ENCODE measurements at regions not wholly inside any gene's neighbourhood (a gene's known extent, or its start where the extent isn't known, plus 50 kb on each side); places are given as distances from the start of the nearest gene placed in this dataset.

- Histone ChIP-seq H3K9me2 (replicated peaks; ENCODE audit: control insufficient read depth, low read length) (no peaks in the 10 kb centered on the region), H3K79me2 (ENCODE audit: control insufficient read depth, low read length) (no peaks in the 10 kb centered on the region), H3K27ac (ENCODE audit: low read depth, low read length) (no peak overlapping the region), H3K36me3 (ENCODE audit: control insufficient read depth, low read length) (no peaks in the 10 kb centered on the region), H3F3A (ENCODE audit: control insufficient read depth, insufficient read depth) (no peaks in the 10 kb centered on the region), H3K27me3 (ENCODE audit: control insufficient read depth, low read length) (no peaks in the 10 kb centered on the region), H3K4me2 (ENCODE audit: low read length) (no peak overlapping the region), H4K20me1 (ENCODE audit: control insufficient read depth, insufficient read depth, low read depth, low read length) (no peaks in the 10 kb centered on the region), H3K4me1 (ENCODE audit: control insufficient read depth, low read length) (no peaks in the 10 kb centered on the region), H3K9me3 (ENCODE audit: control insufficient read depth, insufficient read depth, low read length) (no peaks in the 10 kb centered on the region), H3K4me3 (ENCODE audit: low read length) (no peak overlapping the region)
- no peak for TF ChIP-seq CTCF (IDR thresholded peaks at IDR 0.05; ENCODE audit: low read depth, low read length, poor library complexity, severe bottlenecking)
- TF ChIP-seq EZH2phosphoT487 (IDR thresholded peaks at IDR 0.05; ENCODE audit: borderline replicate concordance, low read length) = no peak
These were observed 54.0 kb upstream of the MGMT start for GRCh38 chr10:129413024-129413423.

- Histone ChIP-seq H3K79me2 (ENCODE audit: control insufficient read depth, low read length) (no peaks in the 10 kb centered on the region), H3K9me2 (replicated peaks; ENCODE audit: control insufficient read depth, low read length) (no peaks in the 10 kb centered on the region), H3K4me2 (ENCODE audit: low read length) (no peak overlapping the region), H3K36me3 (ENCODE audit: control insufficient read depth, low read length) (no peaks in the 10 kb centered on the region), H3K9me3 (ENCODE audit: control insufficient read depth, insufficient read depth, low read length) (no peaks in the 10 kb centered on the region), H3K4me1 (ENCODE audit: control insufficient read depth, low read length) (no peaks in the 10 kb centered on the region), H3K4me3 (ENCODE audit: low read length) (no peak overlapping the region), H3K27ac (ENCODE audit: low read depth, low read length) (no peak overlapping the region), H3F3A (ENCODE audit: control insufficient read depth, insufficient read depth) (no peaks in the 10 kb centered on the region), H3K27me3 (ENCODE audit: control insufficient read depth, low read length) (no peaks in the 10 kb centered on the region), H4K20me1 (ENCODE audit: control insufficient read depth, insufficient read depth, low read depth, low read length) (no peaks in the 10 kb centered on the region)
- TF ChIP-seq CTCF (IDR thresholded peaks at IDR 0.05; ENCODE audit: low read depth, low read length, poor library complexity, severe bottlenecking) = no peak
These were observed 51.6 kb upstream of the MGMT start for GRCh38 chr10:129415215-129416140.

- Histone ChIP-seq H3K4me1 (ENCODE audit: control insufficient read depth, low read length) (no peaks in the 10 kb centered on the region), H4K20me1 (ENCODE audit: control insufficient read depth, insufficient read depth, low read depth, low read length) (no peaks in the 10 kb centered on the region), H3F3A (ENCODE audit: control insufficient read depth, insufficient read depth) (no peaks in the 10 kb centered on the region), H3K27ac (ENCODE audit: low read depth, low read length) (no peak overlapping the region), H3K9me2 (replicated peaks; ENCODE audit: control insufficient read depth, low read length) (no peaks in the 10 kb centered on the region), H3K4me2 (ENCODE audit: low read length) (no peak overlapping the region), H3K27me3 (ENCODE audit: control insufficient read depth, low read length) (no peaks in the 10 kb centered on the region), H3K4me3 (ENCODE audit: low read length) (no peak overlapping the region), H3K79me2 (ENCODE audit: control insufficient read depth, low read length) (no peaks in the 10 kb centered on the region), H3K9me3 (ENCODE audit: control insufficient read depth, insufficient read depth, low read length) (no peaks in the 10 kb centered on the region), H3K36me3 (ENCODE audit: control insufficient read depth, low read length) (no peaks in the 10 kb centered on the region)
- no peak for TF ChIP-seq EZH2phosphoT487 (IDR thresholded peaks at IDR 0.05; ENCODE audit: borderline replicate concordance, low read length)
- no peak for TF ChIP-seq CTCF (IDR thresholded peaks at IDR 0.05; ENCODE audit: low read depth, low read length, poor library complexity, severe bottlenecking)
These were observed 50.9 kb upstream of the MGMT start for GRCh38 chr10:129416155-129416554.

Data from DOHH2 (cell line).